OCI-LY3 (cell line): ENCODE measurements at regions not wholly inside any gene's neighbourhood (a gene's known extent, or its start where the extent isn't known, plus 50 kb on each side); places are given as distances from the start of the nearest gene placed in this dataset.

Experiments
- CTCF ChIP-seq: fragments of 200-600, 300-600 bp; sonication (generic); IDR thresholded peaks from 2 replicates; pipeline ENCODE4 v1.5.1; 2014; ENCODE audit warnings: antibody characterized with exemption, low read length, low read depth
- EZH2phosphoT487 ChIP-seq: fragments of 200-600 bp; shearing (Covaris generic); IDR thresholded peaks from 2 replicates; pipeline ENCODE4 v1.6.1; 2018; ENCODE audit warnings: antibody characterized with exemption, mixed run types, low read depth

- TF ChIP-seq CTCF (no peak), EZH2phosphoT487 (no peak)
Measured at GRCh38 chr13:40340368-40341095, 325.9 kb downstream of the FOXO1 start.
